Smooth muscle cell (in vitro differentiated cells): ENCODE measurements at regions not wholly inside any gene's neighbourhood (a gene's known extent, or its start where the extent isn't known, plus 50 kb on each side); places are given as distances from the start of the nearest gene placed in this dataset.
A peak's percentile ranks its signal among the peaks of the same experiment; 100 is the strongest.

ENCODE experiments used
- DNase-seq: peaks from one replicate; lab custom pipeline; 2025; ENCODE audit not compliant: unreplicated experiment; lab: John Stamatoyannopoulos, UW
- H2AFZ ChIP-seq: fragments of 200-600 bp; sonication (generic); 2 replicates; pipeline ENCODE4 v1.6.0; 2016; ENCODE audit warnings: antibody characterized with exemption, low read depth, mild to moderate bottlenecking
- H3F3A ChIP-seq: fragments of 200-600 bp; sonication (generic); 2 replicates; pipeline ENCODE4 v1.6.0; 2017; ENCODE audit warnings: antibody characterized with exemption, low read depth
- H3K27ac ChIP-seq: fragments of 200-600 bp; sonication (generic); 2 replicates; pipeline ENCODE4 v1.5.1; 2016; ENCODE audit warnings: low read depth, mild to moderate bottlenecking
- H3K27me3 ChIP-seq: fragments of 200-600 bp; sonication (generic); 2 replicates; pipeline ENCODE4 v1.6.1; 2016; ENCODE audit warnings: low read depth, mild to moderate bottlenecking
- H3K36me3 ChIP-seq: fragments of 200-600 bp; sonication (generic); 2 replicates; pipeline ENCODE4 v1.5.1; 2016; ENCODE audit warnings: low read depth
- H3K4me1 ChIP-seq: fragments of 200-600 bp; sonication (generic); 2 replicates; pipeline ENCODE4 v1.5.1; 2016; ENCODE audit warnings: low read depth
- H3K4me2 ChIP-seq: fragments of 200-600 bp; sonication (generic); 2 replicates; pipeline ENCODE4 v1.6.0; 2016; ENCODE audit warnings: mild to moderate bottlenecking
- H3K4me3 ChIP-seq: fragments of 200-600 bp; sonication (generic); 2 replicates; pipeline ENCODE4 v1.5.1; 2016; ENCODE audit warnings: mild to moderate bottlenecking
- H3K79me2 ChIP-seq: fragments of 200-600 bp; sonication (generic); 2 replicates; pipeline ENCODE4 v1.6.0; 2016; ENCODE audit warnings: low read depth, mild to moderate bottlenecking
- H3K9ac ChIP-seq: fragments of 200-600 bp; sonication (generic); 2 replicates; pipeline ENCODE4 v1.6.0; 2016; ENCODE audit warnings: low read depth
- H3K9me3 ChIP-seq: fragments of 200-600 bp; sonication (generic); replicated peaks from 2 replicates; pipeline ENCODE4 v1.5.1; 2016; ENCODE audit warnings: low read depth
- H4K20me1 ChIP-seq: fragments of 200-600 bp; sonication (generic); 2 replicates; pipeline ENCODE4 v1.6.0; 2016; ENCODE audit warnings: low read depth
- CTCF ChIP-seq: fragments of 200-600 bp; sonication (generic); IDR thresholded peaks from 2 replicates; pipeline ENCODE4 v1.5.1; 2017; ENCODE audit warnings: borderline replicate concordance, mild to moderate bottlenecking, antibody characterized with exemption; ENCODE audit not compliant: insufficient read depth, poor library complexity, severe bottlenecking
- WGBS: methylation state at CpG from one replicate; pipeline ENCODE4 v1.1.7; 2016; ENCODE audit warnings: low lambda C conversion rate; 5-methylcytosine and 5-hydroxymethylcytosine counted together

- Histone ChIP-seq H3K36me3 (no peaks in the 10 kb centered on the region), H3K79me2 (no peaks in the 10 kb centered on the region), H4K20me1 (no peaks in the 10 kb centered on the region), H3K27ac (no peak overlapping the region), H3K4me3 (no peak overlapping the region), H3K4me2 (no peak overlapping the region), H2AFZ (peak overlapping the region; percentile 35), H3K9ac (no peak overlapping the region), H3K4me1 (no peaks in the 10 kb centered on the region), H3K9me3 (no peaks in the 10 kb centered on the region), H3K27me3 (peaks cover 17% of the 10 kb centered on the region), H3F3A (no peaks in the 10 kb centered on the region)
- DNase-seq = no peak
- 24% methylated on average over 4 of the region's 4 CpGs for WGBS
- TF ChIP-seq CTCF = no peak
These were observed 394.0 kb downstream of the EPHA4 start for GRCh38 chr2:221178139-221178538.

DNA sequence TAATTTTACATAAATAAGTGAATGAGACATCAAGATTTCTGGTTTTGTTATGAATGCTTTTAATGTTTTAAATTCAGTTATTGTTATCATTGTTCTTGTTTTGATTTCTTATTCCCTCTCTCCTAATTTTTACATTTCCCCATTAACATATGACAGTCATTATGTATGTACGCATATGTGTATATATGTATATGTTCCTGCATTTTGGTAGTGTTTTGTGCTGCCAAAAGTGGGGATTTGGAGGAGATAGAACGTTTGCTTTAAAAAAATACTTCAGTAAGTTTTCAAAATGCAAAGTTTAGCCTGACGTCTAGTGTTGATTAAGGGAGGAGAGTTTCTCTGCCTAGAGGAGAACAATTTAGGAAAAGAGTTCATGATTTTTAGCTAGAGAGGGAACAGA lies 385.2 kb downstream of the EPHA4 start:
- peaks cover 20% of the 10 kb centered on the region for H3K27me3 ChIP-seq
- H2AFZ ChIP-seq = no peak overlapping the region
- peaks cover 13% of the 10 kb centered on the region for H3K4me1 ChIP-seq
- no peaks in the 10 kb centered on the region for H4K20me1 ChIP-seq
- no peaks in the 10 kb centered on the region for H3K36me3 ChIP-seq
- no peak overlapping the region for H3K9ac ChIP-seq
- WGBS = 83% methylated on average over 3 of the region's 3 CpGs
- H3F3A ChIP-seq = no peaks in the 10 kb centered on the region
- no peak overlapping the region for H3K4me3 ChIP-seq
- no peak for DNase-seq
- no peaks in the 10 kb centered on the region for H3K79me2 ChIP-seq
- H3K9me3 ChIP-seq = no peaks in the 10 kb centered on the region
- H3K27ac ChIP-seq = no peak overlapping the region
- no peak overlapping the region for H3K4me2 ChIP-seq
- TF ChIP-seq CTCF = no peak

- no peak for TF ChIP-seq CTCF
- Histone ChIP-seq H3K9me3 (peaks cover 2% of the 10 kb centered on the region), H3K4me1 (peaks cover 13% of the 10 kb centered on the region), H3K27ac (no peak overlapping the region), H3K4me3 (no peak overlapping the region), H3K27me3 (peaks cover 20% of the 10 kb centered on the region), H4K20me1 (no peaks in the 10 kb centered on the region), H2AFZ (no peak overlapping the region), H3K9ac (no peak overlapping the region), H3K4me2 (no peak overlapping the region), H3K79me2 (no peaks in the 10 kb centered on the region), H3F3A (no peaks in the 10 kb centered on the region), H3K36me3 (peaks cover 3% of the 10 kb centered on the region)
- WGBS = 49% methylated on average over 8 of the region's 8 CpGs
- DNase-seq = no peak
These were observed 382.6 kb downstream of the EPHA4 start for GRCh38 chr2:221189431-221190067.

GRCh38 chr2:221195829-221196228 lies 376.3 kb downstream of the EPHA4 start:
- Histone ChIP-seq H3K9me3 (peaks cover 2% of the 10 kb centered on the region), H3K27me3 (peaks cover 3% of the 10 kb centered on the region), H3K27ac (no peak overlapping the region), H3K4me2 (no peak overlapping the region), H3K36me3 (peaks cover 3% of the 10 kb centered on the region), H4K20me1 (no peaks in the 10 kb centered on the region), H3K79me2 (no peaks in the 10 kb centered on the region), H3F3A (no peaks in the 10 kb centered on the region), H3K4me3 (no peak overlapping the region), H3K4me1 (no peaks in the 10 kb centered on the region), H2AFZ (no peak overlapping the region), H3K9ac (no peak overlapping the region)
- DNase-seq = no peak
- WGBS = 97% methylated on average over 1 of the region's 1 CpG
- TF ChIP-seq CTCF = no peak
